ENCODE measurements at regions not wholly inside any gene's neighbourhood (a gene's known extent, or its start where the extent isn't known, plus 50 kb on each side); places are given as distances from the start of the nearest gene placed in this dataset.

- no peak for DNase-seq
These were observed 284.6 kb upstream of the ZFP64 start for GRCh38 chr20:52476074-52476750.

GRCh38 chr20:52473186-52473585 is 281.6 kb upstream of the ZFP64 start:
- no peak for DNase-seq

GRCh38 chr20:52470561-52470960 is 279.0 kb upstream of the ZFP64 start:
- no peak for DNase-seq

GRCh38 chr20:52469128-52469527 is 277.5 kb upstream of the ZFP64 start:
- no peak for DNase-seq

DNA sequence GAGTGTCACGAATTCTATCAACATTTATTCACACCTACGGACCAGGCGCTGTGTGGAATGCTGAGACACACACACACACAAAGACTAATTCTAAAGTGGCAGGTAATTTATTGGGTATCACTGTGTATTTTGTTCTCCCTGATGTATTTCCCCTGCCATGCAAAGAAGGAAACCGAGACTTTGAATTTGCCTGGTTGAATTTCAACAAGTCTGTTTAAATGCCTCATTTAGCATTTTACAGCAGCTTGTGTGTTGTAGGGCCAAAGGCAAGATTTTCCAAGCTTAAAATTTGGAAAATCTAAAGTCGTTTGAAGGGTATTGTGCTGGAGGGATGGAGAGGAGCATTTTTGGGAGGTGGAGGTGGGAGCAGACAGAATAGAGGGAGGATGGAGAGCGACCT is 274.4 kb upstream of the ZFP64 start:
- no peak for DNase-seq

DNA sequence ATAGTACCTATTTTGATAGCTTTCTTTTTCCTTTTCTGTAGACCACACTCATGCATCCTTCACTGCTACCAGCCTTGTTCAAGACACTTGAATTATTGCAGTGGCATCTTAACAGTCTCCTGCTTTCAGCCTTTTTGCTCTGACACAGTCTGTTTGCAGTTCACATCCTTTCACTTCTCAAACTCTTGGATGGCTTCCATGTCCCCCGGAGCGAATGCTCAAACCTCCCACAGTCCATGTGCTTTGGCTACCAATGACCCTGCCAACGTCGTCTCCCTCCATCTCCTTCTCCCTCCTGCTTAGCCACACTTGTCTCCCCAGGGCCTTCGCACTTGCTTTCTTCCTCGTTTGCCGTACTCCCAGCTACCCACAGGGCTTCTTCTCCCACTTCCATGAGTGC is 270.0 kb upstream of the ZFP64 start:
- DNase-seq, result no peak

DNA sequence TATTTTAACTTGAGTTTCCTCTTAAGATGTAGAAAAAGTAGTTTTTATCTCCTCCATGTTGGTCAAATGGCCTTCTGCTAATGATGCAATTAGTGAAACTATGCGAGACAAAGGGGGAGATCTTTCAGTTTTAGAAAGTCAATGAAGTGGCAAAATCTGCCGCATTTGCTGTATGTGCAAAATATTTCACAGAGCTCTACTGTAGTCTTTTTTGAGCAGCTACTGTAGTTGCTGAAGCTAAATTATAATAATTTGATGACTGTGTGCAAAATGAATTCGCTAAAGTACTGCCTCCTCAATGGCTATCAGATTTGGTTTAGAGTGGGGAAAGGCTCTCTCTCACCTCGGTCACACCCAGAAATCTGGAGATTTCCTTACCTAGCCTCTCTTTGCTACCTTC is 267.6 kb upstream of the ZFP64 start:
- no peak for DNase-seq

- no peak for DNase-seq
These were observed 266.2 kb upstream of the ZFP64 start for GRCh38 chr20:52457826-52458225.

DNA sequence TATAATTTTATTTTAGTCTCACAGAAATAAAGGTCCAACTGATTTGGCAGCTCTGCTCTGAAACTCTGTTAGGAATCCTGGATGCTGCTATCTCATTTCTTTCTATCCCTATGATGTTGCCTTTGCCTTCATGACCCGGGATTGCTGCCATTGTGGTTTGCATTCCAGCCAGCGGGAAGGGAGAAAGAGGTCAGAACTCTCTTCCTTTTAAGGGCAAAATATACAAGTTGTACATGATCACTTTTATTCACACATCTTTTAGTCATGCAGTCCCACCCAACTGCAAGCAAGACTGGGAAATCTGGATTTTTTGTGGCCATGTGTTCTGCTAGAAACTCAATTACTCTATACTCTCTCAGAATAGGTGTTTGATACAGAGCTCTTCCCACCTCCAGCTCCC is 263.1 kb upstream of the ZFP64 start:
- no peak for DNase-seq

DNA sequence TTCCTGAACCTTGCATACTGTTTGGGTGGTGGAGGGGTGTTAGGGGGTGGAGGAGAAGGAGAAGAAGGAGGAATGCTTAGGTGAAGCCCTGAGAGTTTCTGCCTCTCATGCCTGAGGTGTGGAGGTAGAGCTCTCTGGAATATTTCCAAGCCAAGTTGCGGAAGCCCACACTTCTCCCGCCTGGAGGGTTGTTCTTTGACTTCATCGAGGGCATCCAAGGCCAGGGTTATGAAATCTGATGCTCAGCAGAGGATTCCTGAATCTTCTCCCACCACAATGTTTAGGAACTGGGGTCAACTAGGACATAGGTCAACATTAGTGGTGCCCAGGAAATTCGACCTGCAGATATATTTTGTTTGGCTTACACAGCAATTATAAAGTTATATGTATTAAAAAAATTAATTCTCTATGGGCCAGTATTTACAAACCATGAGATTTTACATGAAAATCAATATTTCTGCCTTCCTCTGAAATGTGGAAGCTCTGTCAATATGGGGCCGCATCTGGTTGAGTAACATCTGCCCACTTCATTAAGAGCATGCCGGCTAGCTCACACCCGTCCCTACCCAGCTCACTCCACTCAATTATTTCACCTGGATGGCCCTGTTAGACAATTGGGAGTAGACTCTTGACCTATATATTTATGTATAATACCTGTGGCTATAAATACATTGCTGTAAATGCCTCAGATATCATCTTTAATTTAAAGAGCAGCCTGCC is 257.1 kb upstream of the ZFP64 start:
- DNase-seq, result no peak

- DNase-seq, result no peak
These were observed 255.6 kb upstream of the ZFP64 start for GRCh38 chr20:52447225-52447551.

- DNase-seq, result no peak
These were observed 255.0 kb upstream of the ZFP64 start for GRCh38 chr20:52446421-52447224.

GRCh38 chr20:52444455-52444854 is 252.9 kb upstream of the ZFP64 start:
- DNase-seq, result no peak

GRCh38 chr20:52443874-52444273 is 252.3 kb upstream of the ZFP64 start:
- no peak for DNase-seq

DNA sequence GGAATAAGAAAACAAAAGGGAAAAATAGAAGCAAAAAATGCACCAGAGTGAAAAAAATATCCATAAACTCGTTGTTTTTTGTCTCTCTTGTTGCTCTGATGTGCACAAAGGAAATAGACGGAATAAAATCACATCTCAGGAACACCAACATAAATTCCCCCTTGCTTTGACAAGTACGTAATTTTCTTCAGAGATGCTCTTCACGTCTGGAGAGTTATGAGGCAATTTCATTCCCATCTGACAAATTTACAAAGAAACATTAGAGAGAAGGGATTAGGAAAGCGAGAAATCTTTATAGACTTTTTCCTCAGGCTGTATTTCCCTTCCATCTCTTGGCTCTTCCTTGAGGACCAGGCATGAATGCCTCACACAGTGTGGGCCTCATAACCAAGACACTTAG is 250.1 kb upstream of the ZFP64 start:
- DNase-seq, result no peak

- no peak for DNase-seq
These were observed 247.8 kb upstream of the ZFP64 start for GRCh38 chr20:52439375-52439774.

GRCh38 chr20:52438326-52438963 is 246.9 kb upstream of the ZFP64 start:
- no peak for DNase-seq

- DNase-seq, result no peak
These were observed 242.9 kb upstream of the ZFP64 start for GRCh38 chr20:52434453-52434852.

DNA sequence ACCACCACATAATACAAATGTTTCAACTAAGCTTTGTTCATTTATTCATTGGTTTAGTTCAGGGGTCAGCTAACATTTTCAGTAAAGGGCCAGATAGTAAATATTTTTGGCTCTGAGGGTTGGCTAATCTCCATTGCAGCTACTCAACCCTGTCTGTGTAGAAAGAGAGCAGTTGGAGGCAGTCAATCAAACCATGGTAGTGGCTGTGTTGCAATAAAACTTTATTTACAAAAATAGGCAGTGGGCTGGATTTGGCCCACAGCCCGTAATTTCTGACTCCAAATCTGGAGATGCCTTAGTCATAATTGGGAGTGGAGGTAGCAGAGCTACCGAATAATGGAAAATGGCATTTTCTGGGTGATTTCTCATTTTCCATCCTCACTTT is 242.5 kb upstream of the ZFP64 start:
- DNase-seq, result no peak

DNA sequence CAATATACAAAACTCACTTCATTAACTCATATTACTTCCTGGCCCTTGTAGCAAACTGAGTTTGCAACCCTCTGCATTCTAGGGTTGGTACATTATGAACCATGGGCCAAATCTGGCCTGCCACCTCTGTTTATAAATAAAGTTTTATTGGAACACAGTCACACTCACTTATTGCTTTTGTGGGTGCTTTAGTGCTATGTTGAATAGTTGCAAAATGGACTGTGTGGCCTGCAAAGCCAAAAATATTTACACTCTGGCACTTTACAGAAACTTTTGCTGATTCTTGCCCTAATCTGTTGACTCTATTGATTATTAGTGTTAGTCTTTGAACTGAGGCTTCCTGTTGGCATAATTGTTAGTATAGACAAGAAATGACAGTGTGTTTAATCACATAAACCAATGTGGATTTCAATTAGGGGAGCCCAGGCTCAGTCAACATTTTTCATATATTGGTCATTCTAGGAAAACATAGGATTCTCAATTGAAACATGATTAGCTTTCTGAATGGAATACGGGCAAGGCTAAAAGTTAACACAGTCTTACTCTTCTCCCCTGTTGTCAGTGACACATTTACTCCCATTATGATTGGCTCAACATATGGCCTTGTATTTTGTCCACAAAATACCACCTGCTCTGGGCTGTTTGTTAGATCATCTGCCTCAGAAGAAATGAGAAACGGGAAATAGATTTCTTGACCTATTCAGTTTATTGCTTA is 241.9 kb upstream of the ZFP64 start:
- no peak for DNase-seq

GRCh38 chr20:52432740-52433139 is 241.2 kb upstream of the ZFP64 start:
- DNase-seq, result no peak

GRCh38 chr20:52429029-52429428 is 237.4 kb upstream of the ZFP64 start:
- no peak for DNase-seq

- DNase-seq, result no peak
These were observed 236.4 kb upstream of the ZFP64 start for GRCh38 chr20:52427960-52428359.
